ENCODE measurements at regions not wholly inside any gene's neighbourhood (a gene's known extent, or its start where the extent isn't known, plus 50 kb on each side); places are given as distances from the start of the nearest gene placed in this dataset.

GRCh38 chr7:26022982-26023381 is 129.0 kb upstream of the NFE2L3 start:
- no peak overlapping the region for H3K4me3 ChIP-seq (replicated peaks; ENCODE audit: low read depth, low read length)
- no peak for DNase-seq (ENCODE audit: extremely low read depth, low read depth)
- TF ChIP-seq, protein P1, sequence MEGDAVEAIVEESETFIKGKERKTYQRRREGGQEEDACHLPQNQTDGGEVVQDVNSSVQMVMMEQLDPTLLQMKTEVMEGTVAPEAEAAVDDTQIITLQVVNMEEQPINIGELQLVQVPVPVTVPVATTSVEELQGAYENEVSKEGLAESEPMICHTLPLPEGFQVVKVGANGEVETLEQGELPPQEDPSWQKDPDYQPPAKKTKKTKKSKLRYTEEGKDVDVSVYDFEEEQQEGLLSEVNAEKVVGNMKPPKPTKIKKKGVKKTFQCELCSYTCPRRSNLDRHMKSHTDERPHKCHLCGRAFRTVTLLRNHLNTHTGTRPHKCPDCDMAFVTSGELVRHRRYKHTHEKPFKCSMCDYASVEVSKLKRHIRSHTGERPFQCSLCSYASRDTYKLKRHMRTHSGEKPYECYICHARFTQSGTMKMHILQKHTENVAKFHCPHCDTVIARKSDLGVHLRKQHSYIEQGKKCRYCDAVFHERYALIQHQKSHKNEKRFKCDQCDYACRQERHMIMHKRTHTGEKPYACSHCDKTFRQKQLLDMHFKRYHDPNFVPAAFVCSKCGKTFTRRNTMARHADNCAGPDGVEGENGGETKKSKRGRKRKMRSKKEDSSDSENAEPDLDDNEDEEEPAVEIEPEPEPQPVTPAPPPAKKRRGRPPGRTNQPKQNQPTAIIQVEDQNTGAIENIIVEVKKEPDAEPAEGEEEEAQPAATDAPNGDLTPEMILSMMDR (IDR thresholded peaks at IDR 0.05; ENCODE audit: low read depth, low read length, missing control alignments), result no peak

- H3K4me3 ChIP-seq (replicated peaks; ENCODE audit: low read depth, low read length), result no peak overlapping the region
- DNase-seq (ENCODE audit: extremely low read depth, low read depth), result no peak
- TF ChIP-seq, protein P1 (IDR thresholded peaks at IDR 0.05; ENCODE audit: low read depth, low read length, missing control alignments), result no peak
These were observed 122.1 kb upstream of the NFE2L3 start for GRCh38 chr7:26029911-26030310.

DNA sequence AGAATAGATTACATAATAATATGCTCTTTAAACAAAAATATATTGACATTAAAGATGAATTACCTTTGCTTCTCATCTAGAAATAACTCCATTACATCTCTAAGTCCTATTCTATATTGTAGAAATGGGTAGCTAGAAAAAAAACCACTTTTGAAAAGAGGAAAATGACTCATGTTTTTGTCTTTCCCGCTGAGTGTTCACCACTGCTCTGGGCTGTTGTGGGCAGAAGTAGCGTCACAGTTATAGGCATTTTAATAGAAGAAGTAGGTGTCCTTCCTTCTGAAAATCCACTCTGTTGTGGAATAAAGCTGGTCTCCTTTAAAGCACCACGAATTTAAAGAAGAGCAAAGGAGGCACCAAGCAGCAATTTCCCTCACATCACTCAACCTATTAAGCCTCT is 117.6 kb upstream of the NFE2L3 start:
- no peak overlapping the region for H3K4me3 ChIP-seq (replicated peaks; ENCODE audit: low read depth, low read length)
- TF ChIP-seq, protein P1 (IDR thresholded peaks at IDR 0.05; ENCODE audit: low read depth, low read length, missing control alignments), result no peak
- DNase-seq (ENCODE audit: extremely low read depth, low read depth), result no peak

GRCh38 chr7:26035552-26035951 is 116.4 kb upstream of the NFE2L3 start:
- H3K4me3 ChIP-seq (replicated peaks; ENCODE audit: low read depth, low read length), result no peak overlapping the region
- TF ChIP-seq, protein P1 (IDR thresholded peaks at IDR 0.05; ENCODE audit: low read depth, low read length, missing control alignments), result no peak
- DNase-seq (ENCODE audit: extremely low read depth, low read depth), result no peak

GRCh38 chr7:26036092-26036491 is 115.9 kb upstream of the NFE2L3 start:
- no peak overlapping the region for H3K4me3 ChIP-seq (replicated peaks; ENCODE audit: low read depth, low read length)
- DNase-seq (ENCODE audit: extremely low read depth, low read depth), result no peak
- TF ChIP-seq, protein P1 (IDR thresholded peaks at IDR 0.05; ENCODE audit: low read depth, low read length, missing control alignments), result no peak

DNA sequence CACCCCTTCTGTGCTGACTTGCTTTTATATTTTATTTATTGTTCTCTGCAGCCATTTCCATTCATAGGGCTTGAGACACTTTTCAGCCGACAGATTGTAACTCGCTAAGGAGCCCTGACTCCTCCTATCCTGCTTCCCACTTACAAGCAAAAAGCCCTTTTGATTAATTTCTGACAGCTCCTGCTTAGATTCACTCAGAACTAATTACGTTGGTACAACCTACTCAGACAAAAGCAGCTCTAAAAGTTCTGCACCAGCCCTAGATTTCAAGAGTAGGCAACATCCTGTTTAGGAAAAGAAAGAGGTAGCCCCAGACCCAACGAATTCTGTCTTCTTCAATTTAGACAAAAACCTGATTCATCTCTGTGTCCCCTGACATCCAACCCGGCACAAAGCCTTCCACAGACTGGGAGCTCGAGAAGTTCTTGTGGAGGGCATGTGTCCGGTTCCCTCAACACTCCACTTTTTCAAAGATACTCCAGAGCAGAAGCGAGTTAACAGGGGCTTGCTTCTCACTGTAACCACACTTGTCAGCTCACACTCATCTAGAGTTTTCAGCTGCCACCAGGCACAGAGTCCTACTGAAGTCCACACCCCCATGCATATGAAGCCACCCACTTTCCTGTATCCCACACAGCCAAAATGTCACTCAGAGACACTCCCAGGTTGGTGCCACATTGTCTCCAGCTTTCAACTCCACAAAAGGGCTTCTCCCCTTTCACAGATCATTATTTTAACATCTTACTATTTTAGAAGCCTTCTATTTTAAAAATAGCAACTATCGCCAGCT is 113.6 kb upstream of the NFE2L3 start:
- H3K4me3 ChIP-seq (replicated peaks; ENCODE audit: low read depth, low read length), result no peak overlapping the region
- no peak for DNase-seq (ENCODE audit: extremely low read depth, low read depth)
- TF ChIP-seq, protein P1 (IDR thresholded peaks at IDR 0.05; ENCODE audit: low read depth, low read length, missing control alignments), result no peak

DNA sequence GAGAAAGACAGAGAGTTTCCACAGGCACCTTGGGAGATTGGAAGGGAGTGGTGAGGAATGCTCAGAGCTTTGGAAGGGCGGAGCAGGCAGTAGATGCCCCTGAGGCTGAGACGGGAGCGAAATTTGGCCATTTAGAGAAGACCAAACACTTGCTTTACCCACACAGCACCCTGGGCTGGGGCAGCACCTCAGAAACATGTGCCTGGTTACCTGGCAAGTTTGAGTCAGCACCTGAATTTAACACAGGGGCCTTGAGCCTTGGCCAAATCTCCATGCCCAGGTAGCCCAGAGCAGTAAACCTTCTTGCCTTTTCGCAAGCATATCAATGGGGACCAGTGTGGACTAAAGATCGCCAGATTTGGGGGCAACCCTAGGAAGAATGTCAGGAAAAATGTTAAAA is 111.9 kb upstream of the NFE2L3 start:
- TF ChIP-seq, protein P1 (IDR thresholded peaks at IDR 0.05; ENCODE audit: low read depth, low read length, missing control alignments), result no peak
- no peak for DNase-seq (ENCODE audit: extremely low read depth, low read depth)
- H3K4me3 ChIP-seq (replicated peaks; ENCODE audit: low read depth, low read length), result no peak overlapping the region
